ENCODE measurements at regions not wholly inside any gene's neighbourhood (a gene's known extent, or its start where the extent isn't known, plus 50 kb on each side); places are given as distances from the start of the nearest gene placed in this dataset.

DNA sequence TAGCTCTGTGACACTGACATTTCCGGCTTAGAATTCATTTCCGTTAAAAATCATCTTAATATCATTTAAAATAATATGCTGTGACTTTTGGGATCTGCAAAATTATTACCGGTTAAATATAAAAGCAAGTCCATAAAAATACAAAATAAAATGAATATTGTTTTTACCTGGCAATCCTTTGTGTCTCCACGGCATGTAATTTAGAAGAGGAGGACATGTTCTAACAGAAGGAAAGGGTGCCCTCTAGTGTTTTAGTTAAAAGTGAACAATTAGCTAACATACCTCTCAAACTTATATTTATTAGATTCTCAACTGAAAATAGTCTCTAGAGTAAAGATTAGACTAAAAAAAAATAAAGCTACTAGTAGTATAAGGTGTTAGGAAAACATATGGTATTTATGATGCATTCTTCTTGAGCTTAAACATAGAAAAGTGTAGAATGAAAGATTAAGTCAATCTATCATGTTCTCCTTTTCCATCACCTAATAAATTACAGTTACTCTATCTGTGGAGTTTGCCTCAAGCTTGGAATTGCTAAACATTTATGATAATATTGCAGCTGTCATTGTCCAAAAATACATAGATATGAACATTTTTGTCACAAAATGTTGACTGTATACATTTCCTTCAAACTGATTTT is 676.7 kb upstream of the SPRY2 start:
- no TSS peak for BruUV-seq (replicated peaks)
- Histone ChIP-seq H3K36me3 (ENCODE audit: control insufficient read depth in 2 of 2, insufficient read depth in 2 of 2, low read length in 1 of 2) (no peaks in the 10 kb centered on the region), H3K27ac (ENCODE audit: control insufficient read depth, insufficient read depth) (no peak overlapping the region), H2AFZ (ENCODE audit: control insufficient read depth, low read depth, low read length) (no peak overlapping the region), H3K9ac (ENCODE audit: control insufficient read depth, insufficient read depth, low read length) (no peak overlapping the region), H3K4me2 (ENCODE audit: control insufficient read depth, insufficient read depth) (no peak overlapping the region), H4K20me1 (ENCODE audit: control insufficient read depth, insufficient read depth) (no peaks in the 10 kb centered on the region), H3K27me3 (replicated peaks in 1 of 2; ENCODE audit: control insufficient read depth in 2 of 2, insufficient read depth in 2 of 2, low read length in 1 of 2) (no peaks in the 10 kb centered on the region), H3K9me3 (replicated peaks; ENCODE audit: control insufficient read depth, insufficient read depth, low read length) (no peaks in the 10 kb centered on the region), H3K79me2 (ENCODE audit: control insufficient read depth, insufficient read depth, low read length) (no peaks in the 10 kb centered on the region), H3K4me1 (ENCODE audit: control insufficient read depth, insufficient read depth, low read length) (no peaks in the 10 kb centered on the region), H3K4me3 (no peak overlapping the region)
- FAIRE-seq (peak; percentile 75), ATAC-seq (peak; percentile 88), DNase-seq (ENCODE audit: low read depth, low spot score) (no peak)
- intact Hi-C loops (cut with micrococcal nuclease; ENCODE audit: unreplicated experiment) (loop anchor here (1.0 to 10.0 kb wide), 4 partner anchors 38 to 1340 kb away; partner anchors contain the start of gene SPRY2), in situ Hi-C loops (cut with MboI) (loop anchor here (5.0 kb wide), 1 partner anchor 1340 kb away; no protein-coding TSS in a partner anchor)
- CTCF ChIA-PET, result interaction anchor here (0.6 to 4.6 kb wide), 58 partner anchors 10 to 1594 kb away, joined by 3 to 43 read pairs (median 4); partner anchors contain the start of gene SPRY2
- 46% methylated on average over 4 of the region's 4 CpGs for WGBS (ENCODE audit: insufficient coverage, insufficient replicate concordance, low lambda C conversion rate, missing lambda C conversion rate)
- POLR2A ChIA-PET, result no interaction called here
- TF ChIP-seq PAX8 (IDR thresholded peaks at IDR 0.05) (no peak), SMAD5 (IDR thresholded peaks at IDR 0.05; ENCODE audit: low read depth) (no peak), ZSCAN29 (IDR thresholded peaks at IDR 0.05) (no peak), FOXM1 (IDR thresholded peaks at IDR 0.05; ENCODE audit: low read depth, low read length) (no peak), SMC3 (IDR thresholded peaks at IDR 0.05; ENCODE audit: borderline replicate concordance, low read length) (peak; percentile 56; the same call in 1 of the 2 replicates), SRF (IDR thresholded peaks at IDR 0.05; ENCODE audit: low read depth in 2 of 2, low read length in 2 of 2) (no peak), ZNF207 (IDR thresholded peaks at IDR 0.05; ENCODE audit: borderline replicate concordance) (no peak), STAT1 (conservative IDR thresholded peaks at IDR 0.05) (no peak), RAD21 (IDR thresholded peaks at IDR 0.05; ENCODE audit: insufficient read depth, low read depth, low read length) (peak; percentile 72), CBFB (IDR thresholded peaks at IDR 0.05; ENCODE audit: low read depth) (no peak), TCF7 (IDR thresholded peaks at IDR 0.05; ENCODE audit: borderline replicate concordance) (no peak), MYC (IDR thresholded peaks at IDR 0.05; ENCODE audit: insufficient read depth, insufficient read length, insufficient replicate concordance, low read length, severe bottlenecking) (no peak), ESRRA (IDR thresholded peaks at IDR 0.05; ENCODE audit: low read length) (no peak), BMI1 (IDR thresholded peaks at IDR 0.05; ENCODE audit: borderline replicate concordance) (no peak), NFYB (IDR thresholded peaks at IDR 0.05; ENCODE audit: insufficient read depth, low read depth, low read length) (no peak), KLF5 (IDR thresholded peaks at IDR 0.05; ENCODE audit: partially characterized antibody) (no peak)
- TF ChIP-seq, protein P1, sequence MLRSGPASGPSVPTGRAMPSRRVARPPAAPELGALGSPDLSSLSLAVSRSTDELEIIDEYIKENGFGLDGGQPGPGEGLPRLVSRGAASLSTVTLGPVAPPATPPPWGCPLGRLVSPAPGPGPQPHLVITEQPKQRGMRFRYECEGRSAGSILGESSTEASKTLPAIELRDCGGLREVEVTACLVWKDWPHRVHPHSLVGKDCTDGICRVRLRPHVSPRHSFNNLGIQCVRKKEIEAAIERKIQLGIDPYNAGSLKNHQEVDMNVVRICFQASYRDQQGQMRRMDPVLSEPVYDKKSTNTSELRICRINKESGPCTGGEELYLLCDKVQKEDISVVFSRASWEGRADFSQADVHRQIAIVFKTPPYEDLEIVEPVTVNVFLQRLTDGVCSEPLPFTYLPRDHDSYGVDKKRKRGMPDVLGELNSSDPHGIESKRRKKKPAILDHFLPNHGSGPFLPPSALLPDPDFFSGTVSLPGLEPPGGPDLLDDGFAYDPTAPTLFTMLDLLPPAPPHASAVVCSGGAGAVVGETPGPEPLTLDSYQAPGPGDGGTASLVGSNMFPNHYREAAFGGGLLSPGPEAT (IDR thresholded peaks at IDR 0.05; ENCODE audit: low read depth), result no peak
- TF ChIP-seq, protein P2, sequence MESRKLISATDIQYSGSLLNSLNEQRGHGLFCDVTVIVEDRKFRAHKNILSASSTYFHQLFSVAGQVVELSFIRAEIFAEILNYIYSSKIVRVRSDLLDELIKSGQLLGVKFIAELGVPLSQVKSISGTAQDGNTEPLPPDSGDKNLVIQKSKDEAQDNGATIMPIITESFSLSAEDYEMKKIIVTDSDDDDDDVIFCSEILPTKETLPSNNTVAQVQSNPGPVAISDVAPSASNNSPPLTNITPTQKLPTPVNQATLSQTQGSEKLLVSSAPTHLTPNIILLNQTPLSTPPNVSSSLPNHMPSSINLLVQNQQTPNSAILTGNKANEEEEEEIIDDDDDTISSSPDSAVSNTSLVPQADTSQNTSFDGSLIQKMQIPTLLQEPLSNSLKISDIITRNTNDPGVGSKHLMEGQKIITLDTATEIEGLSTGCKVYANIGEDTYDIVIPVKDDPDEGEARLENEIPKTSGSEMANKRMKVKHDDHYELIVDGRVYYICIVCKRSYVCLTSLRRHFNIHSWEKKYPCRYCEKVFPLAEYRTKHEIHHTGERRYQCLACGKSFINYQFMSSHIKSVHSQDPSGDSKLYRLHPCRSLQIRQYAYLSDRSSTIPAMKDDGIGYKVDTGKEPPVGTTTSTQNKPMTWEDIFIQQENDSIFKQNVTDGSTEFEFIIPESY (IDR thresholded peaks at IDR 0.05), result no peak
- TF ChIP-seq, protein P3, sequence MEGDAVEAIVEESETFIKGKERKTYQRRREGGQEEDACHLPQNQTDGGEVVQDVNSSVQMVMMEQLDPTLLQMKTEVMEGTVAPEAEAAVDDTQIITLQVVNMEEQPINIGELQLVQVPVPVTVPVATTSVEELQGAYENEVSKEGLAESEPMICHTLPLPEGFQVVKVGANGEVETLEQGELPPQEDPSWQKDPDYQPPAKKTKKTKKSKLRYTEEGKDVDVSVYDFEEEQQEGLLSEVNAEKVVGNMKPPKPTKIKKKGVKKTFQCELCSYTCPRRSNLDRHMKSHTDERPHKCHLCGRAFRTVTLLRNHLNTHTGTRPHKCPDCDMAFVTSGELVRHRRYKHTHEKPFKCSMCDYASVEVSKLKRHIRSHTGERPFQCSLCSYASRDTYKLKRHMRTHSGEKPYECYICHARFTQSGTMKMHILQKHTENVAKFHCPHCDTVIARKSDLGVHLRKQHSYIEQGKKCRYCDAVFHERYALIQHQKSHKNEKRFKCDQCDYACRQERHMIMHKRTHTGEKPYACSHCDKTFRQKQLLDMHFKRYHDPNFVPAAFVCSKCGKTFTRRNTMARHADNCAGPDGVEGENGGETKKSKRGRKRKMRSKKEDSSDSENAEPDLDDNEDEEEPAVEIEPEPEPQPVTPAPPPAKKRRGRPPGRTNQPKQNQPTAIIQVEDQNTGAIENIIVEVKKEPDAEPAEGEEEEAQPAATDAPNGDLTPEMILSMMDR (IDR thresholded peaks at IDR 0.05 in 2 of 3, conservative IDR thresholded peaks at IDR 0.05 in 1 of 3; ENCODE audit: control insufficient read depth in 2 of 3, extremely low read depth in 1 of 3, insufficient read depth in 1 of 3, low read depth in 3 of 3, low read length in 3 of 3), result peak; percentile 38 to 54 (median 39); a peak in 3 of 6 replicates
- SMC1A ChIA-PET (ENCODE audit: uncharacterized antibody, unreplicated experiment), result interaction anchor here (0.7 to 3.2 kb wide), 36 partner anchors 9 to 1593 kb away, joined by 3 to 31 read pairs (median 4); partner anchors contain the start of gene SPRY2
- RAD21 ChIA-PET (ENCODE audit: unreplicated experiment), result interaction anchor here (0.7 to 3.3 kb wide), 40 partner anchors 12 to 1593 kb away, joined by 3 to 42 read pairs (median 4); partner anchors contain the start of gene SPRY2

All from GM12878 (cell line).